Lower leg skin (tissue), 4 donors: ENCODE measurements at regions not wholly inside any gene's neighbourhood (a gene's known extent, or its start where the extent isn't known, plus 50 kb on each side); places are given as distances from the start of the nearest gene placed in this dataset.

Experiments
- DNase-seq, 2 donors: peaks; one replicate each; pipeline ENCODE4 v3.0.0-alpha.2; 2019; ENCODE audit warnings: low spot score in 2 of 2
- H3K4me3 ChIP-seq: fragments of 200-600 bp; sonication (generic); 2 replicates; pipeline ENCODE4 v1.5.1; 2017; ENCODE audit warnings: mild to moderate bottlenecking, low read depth; ENCODE audit not compliant: poor library complexity, severe bottlenecking
- POLR2A ChIP-seq, 2 donors: fragments of 450-650 bp; IDR thresholded peaks; one replicate each; pipeline ENCODE4 v1.6.1; 2016 to 2017; ENCODE audit warnings: antibody characterized with exemption in 2 of 2, mild to moderate bottlenecking in 1 of 2, moderate library complexity in 1 of 2
- WGBS, 2 donors: methylation state at CpG; one replicate each; pipeline ENCODE4 v1.1.5; 2018; 5-methylcytosine and 5-hydroxymethylcytosine counted together
- intact Hi-C: fragments of 100-400 bp; cut with DNase I; formaldehyde crosslinking; loops from one replicate; pipeline ENCODE4 v1.15.0; 2023; ENCODE audit warnings: low total_unique reads
- TF ChIP-seq, protein P1 (sequence below), 3 donors: fragments of 450-650 bp; IDR thresholded peaks; one replicate each; pipeline ENCODE4 v1.5.1; 2016; ENCODE audit warnings: antibody characterized with exemption in 3 of 3, mild to moderate bottlenecking in 3 of 3, moderate library complexity in 2 of 3

DNA sequence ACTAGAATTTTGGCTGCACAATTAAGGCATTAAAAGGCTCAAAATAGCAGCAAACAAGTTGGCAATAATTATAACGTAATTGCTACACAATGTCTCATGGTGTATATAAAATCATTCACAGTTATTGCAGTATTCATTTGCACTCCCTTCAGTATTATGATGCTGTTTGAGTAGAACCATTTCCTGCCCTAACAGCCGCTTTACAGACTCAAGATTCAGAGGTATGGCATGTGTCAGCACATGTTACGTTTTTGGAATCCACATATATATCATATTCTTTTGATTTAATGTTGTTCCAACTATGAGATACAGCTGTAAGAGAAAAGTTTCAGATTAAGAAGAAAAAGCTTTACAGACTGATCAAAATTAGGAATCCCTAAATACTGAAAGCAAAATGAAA, 56.3 kb upstream of the NCKAP5 start:
- H3K4me3 ChIP-seq = no peak overlapping the region
- no peak for DNase-seq
- TF ChIP-seq, protein P1, sequence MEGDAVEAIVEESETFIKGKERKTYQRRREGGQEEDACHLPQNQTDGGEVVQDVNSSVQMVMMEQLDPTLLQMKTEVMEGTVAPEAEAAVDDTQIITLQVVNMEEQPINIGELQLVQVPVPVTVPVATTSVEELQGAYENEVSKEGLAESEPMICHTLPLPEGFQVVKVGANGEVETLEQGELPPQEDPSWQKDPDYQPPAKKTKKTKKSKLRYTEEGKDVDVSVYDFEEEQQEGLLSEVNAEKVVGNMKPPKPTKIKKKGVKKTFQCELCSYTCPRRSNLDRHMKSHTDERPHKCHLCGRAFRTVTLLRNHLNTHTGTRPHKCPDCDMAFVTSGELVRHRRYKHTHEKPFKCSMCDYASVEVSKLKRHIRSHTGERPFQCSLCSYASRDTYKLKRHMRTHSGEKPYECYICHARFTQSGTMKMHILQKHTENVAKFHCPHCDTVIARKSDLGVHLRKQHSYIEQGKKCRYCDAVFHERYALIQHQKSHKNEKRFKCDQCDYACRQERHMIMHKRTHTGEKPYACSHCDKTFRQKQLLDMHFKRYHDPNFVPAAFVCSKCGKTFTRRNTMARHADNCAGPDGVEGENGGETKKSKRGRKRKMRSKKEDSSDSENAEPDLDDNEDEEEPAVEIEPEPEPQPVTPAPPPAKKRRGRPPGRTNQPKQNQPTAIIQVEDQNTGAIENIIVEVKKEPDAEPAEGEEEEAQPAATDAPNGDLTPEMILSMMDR (IDR thresholded peaks at IDR 0.05) = no peak
- TF ChIP-seq POLR2A (IDR thresholded peaks at IDR 0.05) = no peak
- 66 to 67% methylated on average over 3 of the region's 3 CpGs for WGBS, 2 donors
- intact Hi-C loops = no loop called here

DNA sequence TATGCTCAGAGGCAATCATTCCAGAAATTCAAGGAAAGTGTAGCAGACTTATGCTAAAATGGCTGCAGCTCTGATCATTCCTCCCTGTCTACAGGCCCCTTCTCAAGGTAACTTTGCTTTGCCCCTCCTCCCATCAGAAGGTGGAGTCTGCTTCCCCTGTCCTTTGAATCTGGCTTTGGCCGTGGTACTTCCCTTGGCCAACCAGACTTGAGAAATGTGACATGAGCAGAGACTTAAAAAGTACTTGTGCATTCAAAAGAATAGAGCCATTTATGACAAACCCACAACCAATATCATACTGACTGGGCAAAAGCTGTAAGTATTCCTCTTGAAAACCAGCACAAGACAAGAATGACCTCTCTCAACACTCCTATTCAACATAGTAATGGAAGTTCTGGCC, 59.5 kb upstream of the NCKAP5 start:
- DNase-seq = no peak
- no peak overlapping the region for H3K4me3 ChIP-seq
- 71 to 83% methylated on average over 1 of the region's 1 CpG for WGBS, 2 donors
- TF ChIP-seq, protein P1 (IDR thresholded peaks at IDR 0.05) = no peak
- no peak for TF ChIP-seq POLR2A (IDR thresholded peaks at IDR 0.05)
- intact Hi-C loops = no loop called here

DNA sequence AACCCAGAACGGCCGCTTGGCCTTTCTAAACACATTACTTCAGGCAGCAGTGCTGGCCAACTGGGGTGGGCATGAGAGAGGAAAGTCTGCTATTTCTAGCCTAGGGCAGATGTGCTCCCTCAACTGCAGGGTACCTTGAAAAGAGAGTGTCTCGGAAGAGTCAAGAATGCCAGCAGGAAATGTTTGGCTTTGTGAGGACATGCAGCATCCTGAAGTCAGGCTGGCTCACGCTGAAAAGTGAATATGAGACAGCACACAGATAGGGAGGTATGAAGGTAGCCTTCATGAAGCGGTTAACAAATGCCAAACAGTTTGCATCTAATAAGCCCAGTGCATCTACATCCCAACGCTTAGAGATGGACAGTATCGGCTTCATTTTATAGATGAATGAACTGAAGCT, 65.0 kb upstream of the NCKAP5 start:
- intact Hi-C loops = no loop called here
- no peak for DNase-seq
- WGBS, 2 donors = 80 to 93% methylated on average over 7 of the region's 7 CpGs
- no peak for TF ChIP-seq POLR2A (IDR thresholded peaks at IDR 0.05)
- TF ChIP-seq, protein P1 (IDR thresholded peaks at IDR 0.05) = no peak
- no peak overlapping the region for H3K4me3 ChIP-seq

DNA sequence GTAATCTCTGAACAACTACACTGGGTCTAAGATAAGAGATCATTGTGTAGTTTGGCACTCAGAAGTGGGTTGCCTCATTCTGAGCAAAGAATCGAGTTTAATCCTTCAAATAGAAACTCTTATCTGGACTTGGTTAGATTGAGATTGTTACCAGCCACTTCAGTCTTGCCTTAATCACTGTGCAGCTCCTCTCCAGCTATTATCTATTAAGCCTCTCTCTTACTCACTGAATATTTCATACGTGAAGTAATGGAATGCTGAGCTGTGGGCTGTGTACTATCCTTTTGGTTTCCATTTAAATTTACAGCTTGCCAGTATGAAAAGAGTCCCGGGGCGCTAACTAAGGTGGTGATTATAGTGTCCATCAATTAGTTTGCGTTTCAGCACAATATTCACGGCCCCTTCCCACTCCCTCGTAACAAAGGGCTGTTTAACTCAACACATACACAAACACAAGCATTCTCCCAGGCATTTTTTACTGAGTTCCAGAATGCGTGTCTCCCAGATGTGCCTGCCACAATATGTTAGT, 65.7 kb upstream of the NCKAP5 start:
- no peak for DNase-seq
- WGBS, 2 donors = 38 to 39% methylated on average over 8 of the region's 8 CpGs
- intact Hi-C loops = no loop called here
- no peak for TF ChIP-seq POLR2A (IDR thresholded peaks at IDR 0.05)
- TF ChIP-seq, protein P1 (IDR thresholded peaks at IDR 0.05) = no peak
- H3K4me3 ChIP-seq = no peak overlapping the region

DNA sequence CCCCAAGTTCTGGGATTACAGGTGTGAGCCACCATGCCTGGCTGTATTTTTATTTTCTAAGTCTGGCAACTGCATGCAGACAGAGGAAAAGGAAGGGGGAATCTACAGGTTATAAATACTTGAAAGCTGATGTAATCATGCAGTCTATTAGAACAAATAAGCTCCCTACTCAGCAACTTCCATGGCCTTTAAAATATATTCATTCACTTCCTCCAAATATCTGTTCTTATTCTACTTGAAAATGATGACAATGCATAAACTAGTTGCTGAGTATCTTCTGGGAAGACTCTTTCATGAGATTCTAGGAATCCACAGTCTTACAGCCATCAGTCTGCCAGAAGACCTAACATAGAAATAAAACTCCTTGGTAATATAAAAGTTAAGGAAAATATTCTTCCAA, 66.9 kb upstream of the NCKAP5 start:
- H3K4me3 ChIP-seq = no peak overlapping the region
- intact Hi-C loops = no loop called here
- TF ChIP-seq, protein P1 (IDR thresholded peaks at IDR 0.05) = no peak
- DNase-seq = no peak

DNA sequence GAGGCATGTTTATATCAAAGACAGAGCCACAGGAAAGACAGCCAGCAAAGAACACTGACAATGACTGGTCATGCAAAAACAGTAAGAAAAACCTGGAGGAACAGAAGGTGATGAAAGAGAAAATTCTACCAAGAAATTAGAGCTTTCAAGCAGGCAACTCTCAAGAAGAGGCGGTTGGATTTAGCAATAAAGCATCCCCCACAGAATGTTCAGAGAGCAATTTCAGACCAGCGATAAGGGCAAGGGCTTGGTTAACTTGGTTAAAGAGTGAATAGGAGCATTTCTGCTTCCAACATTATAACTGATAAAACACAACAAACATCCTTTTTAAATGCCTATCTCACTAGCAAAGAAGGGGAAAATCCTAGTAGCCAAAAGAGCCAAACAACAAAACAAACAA, 68.0 kb upstream of the NCKAP5 start:
- TF ChIP-seq POLR2A (IDR thresholded peaks at IDR 0.05) = no peak
- TF ChIP-seq, protein P1 (IDR thresholded peaks at IDR 0.05) = no peak
- WGBS, 2 donors = 95 to 100% methylated on average over 2 of the region's 2 CpGs
- intact Hi-C loops = no loop called here
- H3K4me3 ChIP-seq = no peak overlapping the region
- DNase-seq = no peak
